IMR-90 (cell line): ENCODE measurements at regions not wholly inside any gene's neighbourhood (a gene's known extent, or its start where the extent isn't known, plus 50 kb on each side); places are given as distances from the start of the nearest gene placed in this dataset.

Experiments used
- ATAC-seq: fragments of 200-7000 bp; cut with Tn5 transposase; 2 replicates; pipeline ENCODE4 v1.9.1; 2020; ENCODE audit warnings: low read depth, mild to moderate bottlenecking, moderate library complexity
- BruUV-seq: library from RNA; stranded (reverse); fragments of 400-500 nt; replicated peaks from 2 replicates; lab custom pipeline; 2021; lab: Mats Ljungman, UMichigan
- CTCF ChIA-PET: fragments of 300-600 bp; formaldehyde crosslinking; extraction: SDS; loops from one replicate; lab custom pipeline; 2021; ENCODE audit warnings: antibody characterized with exemption; lab: Yijun Ruan, JAX
- POLR2A ChIA-PET: fragments of 300-600 bp; sonication (Branson Sonifier 250); formaldehyde crosslinking; loops from one replicate; lab custom pipeline; 2022; ENCODE audit warnings: antibody characterized with exemption; ENCODE audit not compliant: unreplicated experiment; lab: Charles Lee
- DNase-seq: peaks from one replicate; pipeline ENCODE4 v3.0.0; 2013
- H2AFZ ChIP-seq: replicated peaks from 2 replicates; pipeline ENCODE3; 2013; ENCODE audit warnings: low read length, mild to moderate bottlenecking; ENCODE audit not compliant: poor library complexity
- H2AK5ac ChIP-seq: 2 replicates; pipeline ENCODE4 v1.6.1; 2013; ENCODE audit warnings: low read depth, low read length, inconsistent platforms
- H2AK9ac ChIP-seq: replicated peaks from 2 replicates; pipeline ENCODE3; 2013; ENCODE audit warnings: mild to moderate bottlenecking, low read depth, low read length, moderate library complexity; ENCODE audit not compliant: poor library complexity
- H2BK120ac ChIP-seq: 2 replicates; pipeline ENCODE4 v1.6.1; 2013; ENCODE audit warnings: low read depth, low read length, inconsistent platforms
- H2BK15ac ChIP-seq: 3 replicates; pipeline ENCODE4 v1.6.1; 2013; ENCODE audit warnings: low read depth, low read length, inconsistent platforms
- H2BK20ac ChIP-seq: 2 replicates; pipeline ENCODE4 v1.6.1; 2013; ENCODE audit warnings: low read depth, mild to moderate bottlenecking, inconsistent platforms, low read length, moderate library complexity
- H2BK5ac ChIP-seq: 2 replicates; pipeline ENCODE4 v1.6.1; 2013; ENCODE audit warnings: mild to moderate bottlenecking, low read depth, low read length, inconsistent platforms; ENCODE audit not compliant: poor library complexity, severe bottlenecking
- H3K14ac ChIP-seq: replicated peaks from 2 replicates; pipeline ENCODE4 v1.6.1; 2013; ENCODE audit warnings: low read depth, low read length, inconsistent platforms
- H3K18ac ChIP-seq: 2 replicates; pipeline ENCODE4 v1.6.1; 2013; ENCODE audit warnings: low read depth, low read length, control low read depth
- H3K23ac ChIP-seq: 2 replicates; pipeline ENCODE4 v1.6.1; 2013; ENCODE audit warnings: low read depth, low read length, inconsistent platforms
- H3K27ac ChIP-seq: 2 replicates; pipeline ENCODE4 v1.5.1; 2013; ENCODE audit warnings: mild to moderate bottlenecking, control low read depth, low read length; ENCODE audit not compliant: insufficient read depth
- H3K27me3 ChIP-seq: 2 replicates; pipeline ENCODE4 v1.6.1; 2013; ENCODE audit warnings: low read length; ENCODE audit not compliant: control insufficient read depth, insufficient read depth
- H3K36me3 ChIP-seq: 2 replicates; pipeline ENCODE4 v1.6.1; 2013; ENCODE audit warnings: low read length, mixed read lengths; ENCODE audit not compliant: control insufficient read depth, insufficient read depth
- H3K4ac ChIP-seq: 2 replicates; pipeline ENCODE4 v1.6.1; 2013; ENCODE audit warnings: low read depth, low read length, inconsistent platforms
- H3K4me1 ChIP-seq: 2 replicates; pipeline ENCODE4 v1.6.1; 2013; ENCODE audit warnings: low read length, mixed read lengths; ENCODE audit not compliant: control insufficient read depth, insufficient read depth
- H3K4me2 ChIP-seq: 2 replicates; pipeline ENCODE4 v1.6.1; 2013; ENCODE audit warnings: low read depth, mild to moderate bottlenecking, control low read depth, low read length, moderate library complexity
- H3K4me3 ChIP-seq: 2 replicates; pipeline ENCODE4 v1.5.1; 2013; ENCODE audit warnings: low read depth, mild to moderate bottlenecking, control low read depth, low read length, moderate library complexity; ENCODE audit not compliant: insufficient read depth
- H3K56ac ChIP-seq: 2 replicates; pipeline ENCODE4 v1.6.1; 2013; ENCODE audit warnings: low read length, inconsistent platforms; ENCODE audit not compliant: insufficient read depth; ENCODE audit errors: extremely low read depth
- H3K79me1 ChIP-seq, 2 experiments: 2 replicates each; pipeline ENCODE4 v1.6.1; 2013; ENCODE audit warnings: low read length in 2 of 2, inconsistent platforms in 1 of 2, low read depth in 1 of 2
- H3K9ac ChIP-seq: 2 replicates; pipeline ENCODE4 v1.6.1; 2013; ENCODE audit warnings: low read depth, low read length, control low read depth
- H3K9me1 ChIP-seq: 2 replicates; pipeline ENCODE4 v1.6.1; 2013; ENCODE audit warnings: low read length, inconsistent platforms; ENCODE audit not compliant: insufficient read depth
- H3K9me3 ChIP-seq: 2 replicates; pipeline ENCODE4 v1.6.1; 2013; ENCODE audit warnings: low read length; ENCODE audit not compliant: control insufficient read depth, insufficient read depth
- H4K20me1 ChIP-seq: 2 replicates; pipeline ENCODE4 v1.6.1; 2013; ENCODE audit warnings: low read length, inconsistent platforms; ENCODE audit not compliant: insufficient read depth
- H4K5ac ChIP-seq: 2 replicates; pipeline ENCODE4 v1.6.1; 2013; ENCODE audit warnings: mild to moderate bottlenecking, low read depth, low read length, control low read depth
- H4K8ac ChIP-seq, 2 experiments: 2 replicates each; pipeline ENCODE4 v1.6.1; 2013; ENCODE audit warnings: low read depth in 2 of 2, low read length in 2 of 2, control low read depth in 1 of 2, inconsistent platforms in 1 of 2
- H4K91ac ChIP-seq: 2 replicates; pipeline ENCODE4 v1.6.1; 2013; ENCODE audit warnings: low read depth, low read length, inconsistent platforms; ENCODE audit not compliant: insufficient read depth
- BHLHE40 ChIP-seq: fragments of 150-350 bp; IDR thresholded peaks from 2 replicates; pipeline ENCODE4 v1.6.1; 2016; ENCODE audit warnings: mild to moderate bottlenecking, low read depth, low read length
- MXI1 ChIP-seq: IDR thresholded peaks from 2 replicates; pipeline ENCODE4 v1.6.1; 2012; ENCODE audit warnings: low read depth, mild to moderate bottlenecking, low read length, moderate library complexity, borderline replicate concordance
- WGBS, 2 experiments: methylation state at CpG; one replicate each; pipeline versions ENCODE4 v1.1.5 to v1.1.7; 2013; ENCODE audit warnings: missing lambda C conversion rate in 2 of 2; ENCODE audit not compliant: insufficient read length in 1 of 2; ENCODE audit errors: extremely low coverage in 2 of 2; 5-methylcytosine and 5-hydroxymethylcytosine counted together
- dilution Hi-C: fragments of 300-500 bp; cut with HindIII; formaldehyde crosslinking; loops from one replicate; pipeline ENCODE4 v1.14.3; 2018; ENCODE audit warnings: low sequenced_read_pairs; ENCODE audit not compliant: unreplicated experiment
- in situ Hi-C: fragments of 300-500 bp; cut with MboI; formaldehyde crosslinking; loops from 3 replicates; pipeline ENCODE4 v1.14.3; 2019; ENCODE audit warnings: low sequenced_read_pairs, inconsistent platforms, mixed read lengths
- intact Hi-C: fragments of 100-400 bp; cut with micrococcal nuclease; formaldehyde crosslinking; loops from 2 replicates; pipeline ENCODE4 v1.10.0; 2022

DNA sequence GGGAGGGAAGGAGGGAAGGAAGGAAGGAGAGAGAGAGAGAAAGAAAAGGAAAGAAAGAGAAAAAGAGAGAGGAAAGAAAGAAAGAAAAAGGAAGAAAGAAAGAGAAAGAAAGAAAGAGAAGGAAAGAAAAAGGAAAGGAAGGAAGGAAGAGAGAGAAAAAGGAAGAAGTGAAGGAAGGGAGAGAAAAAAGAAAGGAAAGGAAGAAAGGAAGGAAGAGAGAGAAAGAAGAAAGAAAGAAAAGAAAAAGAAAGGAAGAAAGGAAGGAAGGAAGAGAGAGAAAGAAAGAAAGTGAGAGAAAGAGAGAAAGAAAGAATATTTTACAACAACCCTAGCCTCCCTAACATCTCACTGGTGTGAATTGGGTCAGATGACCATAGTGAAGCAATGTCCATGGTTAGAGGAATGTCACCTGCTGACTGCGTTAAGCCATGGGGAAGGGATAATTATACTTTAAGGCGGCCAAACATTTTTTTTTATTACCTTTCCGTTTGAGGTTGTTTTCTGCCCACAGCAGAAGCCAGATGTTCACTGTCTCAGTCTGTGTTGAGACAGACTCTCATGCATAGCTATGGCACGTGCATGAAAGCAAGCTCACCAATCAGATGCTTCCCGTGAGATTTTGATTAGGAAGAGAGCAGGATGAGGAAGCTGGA is 76.4 kb downstream of the SNRPE start:
- Histone ChIP-seq H2AK5ac (no peak overlapping the region), H4K91ac (no peak overlapping the region), H2BK5ac (no peak overlapping the region), H2AFZ (no peak overlapping the region), H3K14ac (no peak overlapping the region), H4K8ac (no peak overlapping the region), H4K20me1 (no peaks in the 10 kb centered on the region), H3K9ac (no peak overlapping the region), H2AK9ac (no peak overlapping the region), H3K4me3 (no peak overlapping the region), H2BK15ac (no peak overlapping the region), H3K36me3 (no peaks in the 10 kb centered on the region), H2BK120ac (no peak overlapping the region), H3K4me2 (no peak overlapping the region), H3K4ac (no peak overlapping the region), H3K18ac (no peak overlapping the region), H3K9me1 (no peaks in the 10 kb centered on the region), H2BK20ac (no peak overlapping the region), H4K5ac (no peak overlapping the region), H3K9me3 (no peaks in the 10 kb centered on the region), H3K23ac (no peak overlapping the region), H3K79me1 (no peaks in the 10 kb centered on the region), H3K27ac (no peak overlapping the region), H3K4me1 (no peaks in the 10 kb centered on the region; the same call in 1 of the 2 replicates), H3K56ac (no peak overlapping the region), H3K27me3 (peaks cover 23% of the 10 kb centered on the region)
- intact Hi-C loops (no loop called here), in situ Hi-C loops (no loop called here), dilution Hi-C loops (no loop called here)
- DNase-seq = no peak
- TF ChIP-seq BHLHE40 (peak; percentile 14; the same call in 1 of the 2 replicates), MXI1 (no peak)
- WGBS, 2 experiments = no CpG with 5 or more reads among the region's 5 CpGs
- ChIA-PET POLR2A (no interaction called here), CTCF (no interaction called here)
- ATAC-seq = no peak
- BruUV-seq = no TSS peak
